ENCODE measurements at regions not wholly inside any gene's neighbourhood (a gene's known extent, or its start where the extent isn't known, plus 50 kb on each side); places are given as distances from the start of the nearest gene placed in this dataset.

DNA sequence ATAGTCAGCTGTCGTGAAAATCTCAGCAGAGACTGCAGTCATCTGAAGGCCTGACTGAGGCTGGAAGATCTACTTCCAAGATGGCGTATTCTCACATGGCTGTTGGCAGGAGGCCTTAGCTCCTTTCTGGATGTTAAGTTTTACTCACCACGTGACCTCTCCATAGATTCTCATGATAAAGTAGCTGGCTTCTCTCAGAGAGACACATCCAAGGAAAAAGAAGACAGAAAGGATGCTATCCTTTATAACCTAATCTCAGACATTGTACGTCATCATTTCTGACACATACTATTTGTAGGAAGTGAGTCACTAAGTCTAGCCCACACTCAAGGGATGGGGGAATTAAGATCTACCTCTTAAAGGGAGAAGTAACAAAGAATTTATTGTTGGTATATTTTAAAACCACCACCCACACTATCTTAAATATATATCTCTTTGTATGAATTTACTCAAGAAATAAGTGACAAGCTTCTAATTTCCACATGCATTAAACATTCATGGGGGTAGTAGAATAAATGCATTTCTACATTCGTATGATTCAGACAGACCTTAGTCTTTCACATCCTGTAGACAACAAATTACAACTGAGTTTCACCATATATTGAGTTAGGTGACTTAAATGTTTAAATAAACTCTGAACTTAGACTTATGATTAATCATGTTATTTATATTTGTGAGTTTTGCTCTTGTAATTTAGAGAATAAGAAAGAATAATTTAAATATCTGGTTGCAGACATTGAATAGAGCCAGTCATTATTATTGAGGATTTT, 411.0 kb downstream of the LRIG3 start:
- no peak overlapping the region for H3K4me2 ChIP-seq (ENCODE audit: low read depth, low read length, poor library complexity, severe bottlenecking)

DNA sequence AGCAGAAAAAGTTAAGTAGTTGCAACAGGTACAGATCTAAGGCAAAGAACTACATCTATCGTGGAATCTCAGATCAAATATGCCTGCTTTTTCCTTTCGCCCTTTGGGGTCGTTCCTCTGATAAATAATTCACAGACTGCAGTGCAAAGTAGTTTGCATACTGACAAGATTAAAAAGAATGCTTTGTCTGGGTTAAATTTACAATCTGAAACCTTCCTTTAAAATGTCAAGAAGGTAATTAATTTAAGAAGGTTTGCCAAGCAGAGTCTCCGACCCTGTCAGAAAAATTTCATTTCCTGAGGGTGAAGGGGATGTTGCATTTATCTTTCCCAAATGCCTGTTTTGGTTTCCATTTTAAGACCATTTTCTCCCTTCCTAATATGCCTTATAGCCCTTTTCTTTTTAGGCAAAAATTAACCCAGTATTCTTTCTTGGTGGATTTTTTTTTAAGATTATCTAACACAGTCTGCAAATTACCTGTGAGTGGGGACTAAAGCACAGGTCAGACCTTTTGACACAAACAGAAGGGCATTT, 406.9 kb downstream of the LRIG3 start:
- Histone ChIP-seq H3K27ac (ENCODE audit: low read length) (no peak overlapping the region), H3K9me2 (replicated peaks; ENCODE audit: insufficient read depth, low read length) (0 out of 2 replicates have a peak, but pooled peaks cover 2% of the 10 kb centered on the region), H3K4me3 (ENCODE audit: low read length) (no peak overlapping the region), H2AFZ (ENCODE audit: low read length) (no peak overlapping the region), H3K79me2 (ENCODE audit: low read length) (no peaks in the 10 kb centered on the region), H3K4me2 (ENCODE audit: low read depth, low read length, poor library complexity, severe bottlenecking) (no peak overlapping the region), H3K27me3 (ENCODE audit: low read length) (no peaks in the 10 kb centered on the region), H3K36me3 (ENCODE audit: insufficient read depth, low read length) (no peaks in the 10 kb centered on the region), H3K9me3 (ENCODE audit: low read length) (no peaks in the 10 kb centered on the region), H4K20me1 (ENCODE audit: insufficient read depth, low read depth, low read length) (no peaks in the 10 kb centered on the region), H3K9ac (ENCODE audit: low read length) (no peak overlapping the region), H3K4me1 (ENCODE audit: low read length) (no peaks in the 10 kb centered on the region)
- DNase-seq, result no peak

More for the DNA sequence above, 411.0 kb downstream of the LRIG3 start:
- H3K79me2 ChIP-seq (ENCODE audit: low read length), result no peaks in the 10 kb centered on the region
- H3K4me3 ChIP-seq (ENCODE audit: low read length), result no peak overlapping the region
- H3K9me2 ChIP-seq (replicated peaks; ENCODE audit: insufficient read depth, low read length), result 0 out of 2 replicates have a peak, but pooled peaks cover 2% of the 10 kb centered on the region
- H2AFZ ChIP-seq (ENCODE audit: low read length), result no peak overlapping the region
- no peak for DNase-seq
- no peaks in the 10 kb centered on the region for H3K4me1 ChIP-seq (ENCODE audit: low read length)
- no peak overlapping the region for H3K27ac ChIP-seq (ENCODE audit: low read length)
- no peak overlapping the region for H3K9ac ChIP-seq (ENCODE audit: low read length)
- H4K20me1 ChIP-seq (ENCODE audit: insufficient read depth, low read depth, low read length), result no peaks in the 10 kb centered on the region
- H3K9me3 ChIP-seq (ENCODE audit: low read length), result no peaks in the 10 kb centered on the region
- H3K36me3 ChIP-seq (ENCODE audit: insufficient read depth, low read length), result no peaks in the 10 kb centered on the region
- no peaks in the 10 kb centered on the region for H3K27me3 ChIP-seq (ENCODE audit: low read length)

DNA sequence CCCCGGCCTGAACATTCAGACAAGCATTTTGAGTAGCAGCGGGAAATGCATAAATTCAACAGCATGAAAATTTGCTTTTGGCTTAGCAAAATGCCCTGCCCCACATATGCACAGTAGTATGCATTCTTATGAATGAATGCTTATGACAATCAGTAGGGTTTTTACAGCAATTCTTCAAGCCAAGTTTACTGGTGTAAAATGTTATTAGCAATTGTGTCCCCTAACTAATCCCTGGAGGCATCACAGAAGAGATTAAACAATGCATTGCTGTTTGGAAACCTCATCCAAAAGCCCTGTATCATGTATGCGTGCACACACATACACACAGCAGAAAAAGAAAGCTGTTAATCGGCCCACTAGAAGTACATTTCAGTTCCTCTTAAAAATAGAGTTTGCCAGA, 406.5 kb downstream of the LRIG3 start:
- DNase-seq, result no peak
- H3K4me1 ChIP-seq (ENCODE audit: low read length), result no peaks in the 10 kb centered on the region
- no peaks in the 10 kb centered on the region for H3K27me3 ChIP-seq (ENCODE audit: low read length)
- no peak overlapping the region for H3K4me2 ChIP-seq (ENCODE audit: low read depth, low read length, poor library complexity, severe bottlenecking)
- H3K36me3 ChIP-seq (ENCODE audit: insufficient read depth, low read length), result no peaks in the 10 kb centered on the region
- no peak overlapping the region for H3K27ac ChIP-seq (ENCODE audit: low read length)
- no peaks in the 10 kb centered on the region for H3K9me3 ChIP-seq (ENCODE audit: low read length)
- H4K20me1 ChIP-seq (ENCODE audit: insufficient read depth, low read depth, low read length), result no peaks in the 10 kb centered on the region
- H3K9ac ChIP-seq (ENCODE audit: low read length), result no peak overlapping the region
- H3K79me2 ChIP-seq (ENCODE audit: low read length), result no peaks in the 10 kb centered on the region
- no peak overlapping the region for H3K4me3 ChIP-seq (ENCODE audit: low read length)
- no peak overlapping the region for H2AFZ ChIP-seq (ENCODE audit: low read length)
- H3K9me2 ChIP-seq (replicated peaks; ENCODE audit: insufficient read depth, low read length), result 0 out of 2 replicates have a peak, but pooled peaks cover 2% of the 10 kb centered on the region

DNA sequence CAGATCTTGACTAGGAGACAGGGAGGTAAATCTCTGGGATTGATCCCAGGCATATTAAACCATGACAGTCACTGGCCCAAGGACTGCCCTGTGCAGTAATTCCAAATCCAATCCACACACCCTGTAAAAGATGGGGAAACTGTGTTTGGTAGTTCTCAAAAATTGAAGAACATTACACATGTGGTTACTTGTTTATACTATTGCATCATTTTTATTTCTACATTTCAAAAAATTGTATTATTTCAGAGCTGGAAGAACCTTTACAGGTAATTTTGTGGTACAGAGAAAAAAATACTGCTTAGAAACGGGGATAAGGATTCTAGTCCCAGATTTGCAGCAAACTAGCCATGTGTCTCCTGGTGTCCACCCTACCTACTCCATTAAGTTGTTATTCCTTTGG, 400.5 kb downstream of the LRIG3 start:
- no peak overlapping the region for H2AFZ ChIP-seq (ENCODE audit: low read length)
- no peak for DNase-seq
- no peaks in the 10 kb centered on the region for H3K9me2 ChIP-seq (replicated peaks; ENCODE audit: insufficient read depth, low read length)
- no peaks in the 10 kb centered on the region for H3K36me3 ChIP-seq (ENCODE audit: insufficient read depth, low read length)
- H3K4me3 ChIP-seq (ENCODE audit: low read length), result no peak overlapping the region
- no peaks in the 10 kb centered on the region for H4K20me1 ChIP-seq (ENCODE audit: insufficient read depth, low read depth, low read length)
- H3K79me2 ChIP-seq (ENCODE audit: low read length), result no peaks in the 10 kb centered on the region
- H3K4me1 ChIP-seq (ENCODE audit: low read length), result no peaks in the 10 kb centered on the region
- H3K27ac ChIP-seq (ENCODE audit: low read length), result no peak overlapping the region
- no peaks in the 10 kb centered on the region for H3K9me3 ChIP-seq (ENCODE audit: low read length)
- no peak overlapping the region for H3K9ac ChIP-seq (ENCODE audit: low read length)
- no peaks in the 10 kb centered on the region for H3K27me3 ChIP-seq (ENCODE audit: low read length)
- H3K4me2 ChIP-seq (ENCODE audit: low read depth, low read length, poor library complexity, severe bottlenecking), result no peak overlapping the region

GRCh38 chr12:58521152-58521551, 399.2 kb downstream of the LRIG3 start:
- Histone ChIP-seq H2AFZ (ENCODE audit: low read length) (no peak overlapping the region), H3K4me1 (ENCODE audit: low read length) (no peaks in the 10 kb centered on the region), H3K27me3 (ENCODE audit: low read length) (no peaks in the 10 kb centered on the region), H3K79me2 (ENCODE audit: low read length) (no peaks in the 10 kb centered on the region), H3K36me3 (ENCODE audit: insufficient read depth, low read length) (no peaks in the 10 kb centered on the region), H3K27ac (ENCODE audit: low read length) (no peak overlapping the region), H3K4me2 (ENCODE audit: low read depth, low read length, poor library complexity, severe bottlenecking) (no peak overlapping the region), H3K9me2 (replicated peaks; ENCODE audit: insufficient read depth, low read length) (no peaks in the 10 kb centered on the region), H3K9ac (ENCODE audit: low read length) (no peak overlapping the region), H3K9me3 (ENCODE audit: low read length) (no peaks in the 10 kb centered on the region), H4K20me1 (ENCODE audit: insufficient read depth, low read depth, low read length) (no peaks in the 10 kb centered on the region), H3K4me3 (ENCODE audit: low read length) (no peak overlapping the region)
- DNase-seq, result no peak

- no peak for DNase-seq
- no peaks in the 10 kb centered on the region for H4K20me1 ChIP-seq (ENCODE audit: insufficient read depth, low read depth, low read length)
- H3K36me3 ChIP-seq (ENCODE audit: insufficient read depth, low read length), result no peaks in the 10 kb centered on the region
- H3K9ac ChIP-seq (ENCODE audit: low read length), result no peak overlapping the region
- H3K79me2 ChIP-seq (ENCODE audit: low read length), result no peaks in the 10 kb centered on the region
- H3K4me1 ChIP-seq (ENCODE audit: low read length), result no peaks in the 10 kb centered on the region
- H3K4me2 ChIP-seq (ENCODE audit: low read depth, low read length, poor library complexity, severe bottlenecking), result no peak overlapping the region
- H3K4me3 ChIP-seq (ENCODE audit: low read length), result no peak overlapping the region
- no peak overlapping the region for H2AFZ ChIP-seq (ENCODE audit: low read length)
- H3K27me3 ChIP-seq (ENCODE audit: low read length), result no peaks in the 10 kb centered on the region
- no peak overlapping the region for H3K27ac ChIP-seq (ENCODE audit: low read length)
- H3K9me2 ChIP-seq (replicated peaks; ENCODE audit: insufficient read depth, low read length), result no peaks in the 10 kb centered on the region
- H3K9me3 ChIP-seq (ENCODE audit: low read length), result no peaks in the 10 kb centered on the region
Measured at GRCh38 chr12:58521796-58522195, 398.5 kb downstream of the LRIG3 start.

GRCh38 chr12:58523360-58523759, 396.9 kb downstream of the LRIG3 start:
- Histone ChIP-seq H3K4me1 (ENCODE audit: low read length) (no peaks in the 10 kb centered on the region), H4K20me1 (ENCODE audit: insufficient read depth, low read depth, low read length) (no peaks in the 10 kb centered on the region), H3K4me3 (ENCODE audit: low read length) (no peak overlapping the region), H3K36me3 (ENCODE audit: insufficient read depth, low read length) (no peaks in the 10 kb centered on the region), H3K4me2 (ENCODE audit: low read depth, low read length, poor library complexity, severe bottlenecking) (no peak overlapping the region), H3K79me2 (ENCODE audit: low read length) (no peaks in the 10 kb centered on the region), H3K27ac (ENCODE audit: low read length) (no peak overlapping the region), H2AFZ (ENCODE audit: low read length) (no peak overlapping the region), H3K9me2 (replicated peaks; ENCODE audit: insufficient read depth, low read length) (no peaks in the 10 kb centered on the region), H3K27me3 (ENCODE audit: low read length) (no peaks in the 10 kb centered on the region), H3K9ac (ENCODE audit: low read length) (no peak overlapping the region), H3K9me3 (ENCODE audit: low read length) (no peaks in the 10 kb centered on the region)
- no peak for DNase-seq

DNA sequence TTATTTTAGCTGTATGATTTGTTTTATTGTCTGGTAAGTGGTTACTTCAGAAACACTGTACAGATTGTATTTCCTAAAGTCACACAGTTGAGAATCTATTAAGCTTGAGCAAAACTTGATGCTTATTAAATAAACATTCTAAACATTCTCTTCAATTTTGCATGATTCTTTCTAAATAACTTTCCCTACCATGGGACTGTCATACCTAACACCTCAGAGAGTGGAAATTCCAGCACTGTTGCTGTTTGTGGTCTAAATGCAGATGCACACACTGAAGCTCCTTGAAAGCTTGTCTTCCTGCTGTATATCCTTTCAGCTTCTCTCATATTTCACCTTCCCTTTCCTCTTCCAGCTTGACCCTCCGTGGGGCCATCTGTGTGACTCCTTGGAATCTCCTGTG, 392.0 kb downstream of the LRIG3 start:
- Histone ChIP-seq H3K4me1 (ENCODE audit: low read length) (no peaks in the 10 kb centered on the region), H3K9me3 (ENCODE audit: low read length) (no peaks in the 10 kb centered on the region), H4K20me1 (ENCODE audit: insufficient read depth, low read depth, low read length) (no peaks in the 10 kb centered on the region), H3K9me2 (replicated peaks; ENCODE audit: insufficient read depth, low read length) (no peaks in the 10 kb centered on the region), H3K9ac (ENCODE audit: low read length) (no peak overlapping the region), H3K36me3 (ENCODE audit: insufficient read depth, low read length) (no peaks in the 10 kb centered on the region), H3K4me2 (ENCODE audit: low read depth, low read length, poor library complexity, severe bottlenecking) (no peak overlapping the region), H3K27ac (ENCODE audit: low read length) (no peak overlapping the region), H3K27me3 (ENCODE audit: low read length) (no peaks in the 10 kb centered on the region), H3K4me3 (ENCODE audit: low read length) (no peak overlapping the region), H3K79me2 (ENCODE audit: low read length) (no peaks in the 10 kb centered on the region), H2AFZ (ENCODE audit: low read length) (no peak overlapping the region)
- DNase-seq, result no peak
